ENCODE measurements at regions not wholly inside any gene's neighbourhood (a gene's known extent, or its start where the extent isn't known, plus 50 kb on each side); places are given as distances from the start of the nearest gene placed in this dataset.

DNA sequence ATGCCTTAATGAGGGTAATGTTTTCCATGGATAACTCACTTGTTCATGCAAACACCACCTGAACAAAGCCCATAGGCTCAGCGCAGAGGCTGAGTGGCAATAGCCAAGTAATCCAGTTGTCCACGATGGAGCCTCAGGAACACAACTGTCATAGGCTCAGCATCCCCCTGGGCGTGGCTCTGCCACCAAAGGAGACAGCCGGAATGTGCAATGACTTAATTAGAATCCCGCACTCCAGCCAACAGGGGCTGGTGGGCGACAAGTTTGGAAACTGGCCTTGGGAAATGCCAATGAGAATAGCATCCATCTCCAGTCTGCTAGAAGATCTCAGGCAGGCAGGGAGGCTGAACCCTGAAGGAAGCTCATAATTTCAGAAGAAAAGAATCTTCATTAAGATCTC is 411.7 kb upstream of the NRP1 start:
- TF ChIP-seq CTCF (IDR thresholded peaks at IDR 0.05) (no peak), EZH2 (IDR thresholded peaks at IDR 0.05; ENCODE audit: borderline replicate concordance, insufficient read depth, low read depth, low read length, poor library complexity, severe bottlenecking) (no peak)

All from B cell (primary cell).